ENCODE measurements at regions not wholly inside any gene's neighbourhood (a gene's known extent, or its start where the extent isn't known, plus 50 kb on each side); places are given as distances from the start of the nearest gene placed in this dataset.

- TF ChIP-seq CTCF (conservative IDR thresholded peaks at IDR 0.05) (no peak), ZFX (IDR thresholded peaks at IDR 0.05) (no peak)
Measured at GRCh38 chr10:63077800-63078199, 55.3 kb upstream of the NRBF2 start.

All from C4-2B (cell line).